Endodermal cell (in vitro differentiated cells): ENCODE measurements at regions not wholly inside any gene's neighbourhood (a gene's known extent, or its start where the extent isn't known, plus 50 kb on each side); places are given as distances from the start of the nearest gene placed in this dataset.
"Not testable (repeated sequence)": the region's sequence is repeated elsewhere in the genome, so short reads cannot be mapped to it uniquely, and the experiment has no call there.

Source experiments
- DNase-seq: peaks from one replicate; pipeline ENCODE4 v3.0.0-alpha.2; 2017
- H3K27ac ChIP-seq: 2 replicates; pipeline ENCODE4 v1.5.1; 2013; ENCODE audit warnings: mild to moderate bottlenecking, low read depth, low read length, moderate library complexity
- H3K27me3 ChIP-seq: 2 replicates; pipeline ENCODE4 v1.6.1; 2013; ENCODE audit warnings: mild to moderate bottlenecking, low read length, moderate library complexity; ENCODE audit not compliant: insufficient read depth, control insufficient read depth, poor library complexity, severe bottlenecking
- H3K36me3 ChIP-seq: 2 replicates; pipeline ENCODE4 v1.7.0; 2013; ENCODE audit warnings: mild to moderate bottlenecking, low read length, moderate library complexity; ENCODE audit not compliant: control insufficient read depth, insufficient read depth
- H3K4me1 ChIP-seq: one replicate; pipeline ENCODE4 v1.7.0; 2013; ENCODE audit warnings: low read length; ENCODE audit not compliant: control insufficient read depth, insufficient read depth
- H3K4me3 ChIP-seq: 2 replicates; pipeline ENCODE4 v1.5.1; 2013; ENCODE audit warnings: mild to moderate bottlenecking, low read length, moderate library complexity
- H3K9ac ChIP-seq: 2 replicates; pipeline ENCODE4 v1.6.1; 2013; ENCODE audit warnings: mild to moderate bottlenecking, low read length, moderate library complexity; ENCODE audit not compliant: poor library complexity, severe bottlenecking; ENCODE audit errors: extremely low read depth
- H3K9me3 ChIP-seq: 2 replicates; pipeline ENCODE4 v1.6.1; 2013; ENCODE audit warnings: mild to moderate bottlenecking, low read length, moderate library complexity; ENCODE audit not compliant: control insufficient read depth
- H3K27ac Mint-ChIP-seq: 2 replicates; pipeline ENCODE4 v1.8.0; 2020; ENCODE audit warnings: mixed read lengths
- H3K27me3 Mint-ChIP-seq: 2 replicates; pipeline ENCODE4 v1.8.0; 2021; ENCODE audit warnings: mild to moderate bottlenecking, mixed read lengths; ENCODE audit not compliant: insufficient read depth
- H3K36me3 Mint-ChIP-seq: 2 replicates; pipeline ENCODE4 v1.8.0; 2020; ENCODE audit warnings: low read depth, mixed read lengths
- H3K4me1 Mint-ChIP-seq: 2 replicates; pipeline ENCODE4 v1.8.0; 2020; ENCODE audit warnings: mixed read lengths
- H3K4me3 Mint-ChIP-seq: 2 replicates; pipeline ENCODE4 v1.8.0; 2020; ENCODE audit warnings: mild to moderate bottlenecking, moderate library complexity, mixed read lengths
- H3K9me3 Mint-ChIP-seq: 2 replicates; pipeline ENCODE4 v1.8.0; 2020; ENCODE audit warnings: mild to moderate bottlenecking, mixed read lengths
- WGBS, 2 experiments: methylation state at CpG; one replicate each; pipeline versions ENCODE4 v1.1.5 to v1.1.7; 2013; ENCODE audit warnings: missing lambda C conversion rate in 2 of 2, mixed read lengths in 1 of 2; ENCODE audit not compliant: insufficient coverage in 1 of 2, insufficient read length in 1 of 2; 5-methylcytosine and 5-hydroxymethylcytosine counted together
- TF ChIP-seq, protein P1 (sequence below): fragments of 200-600 bp; sonication (generic); conservative IDR thresholded peaks from 2 replicates; pipeline ENCODE4 v1.5.0; 2021; ENCODE audit warnings: antibody characterized with exemption, mild to moderate bottlenecking

DNA sequence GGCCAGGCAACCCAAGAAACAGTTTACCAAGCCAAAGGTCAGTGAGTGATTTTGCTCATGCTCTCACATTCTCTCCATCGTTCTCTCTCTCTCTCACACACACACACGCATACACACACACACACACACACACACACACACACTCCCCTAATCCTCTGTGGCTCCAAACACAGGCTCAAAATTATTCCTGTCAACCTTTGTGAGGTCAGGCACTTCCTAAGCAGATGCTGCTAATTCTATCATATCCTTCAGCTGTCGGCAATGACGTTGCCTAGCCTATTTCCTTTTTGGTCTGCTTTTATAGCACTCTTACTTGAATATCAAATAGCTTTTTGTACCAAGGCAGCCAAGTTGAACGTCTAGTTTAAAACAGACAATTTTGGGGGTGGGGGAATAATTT lies 98.9 kb upstream of the EGLN3 start:
- Histone ChIP-seq H3K9me3 (peaks cover 5% of the 10 kb centered on the region), H3K9ac (no peak overlapping the region), H3K4me3 (no peak overlapping the region), H3K27ac (no peak overlapping the region), H3K4me1 (no peaks in the 10 kb centered on the region), H3K27me3 (no peaks in the 10 kb centered on the region), H3K36me3 (no peaks in the 10 kb centered on the region)
- Mint-ChIP-seq H3K27ac (no peak overlapping the region), H3K9me3 (no peaks in the 10 kb centered on the region), H3K4me1 (peaks cover 2% of the 10 kb centered on the region), H3K4me3 (no peak overlapping the region), H3K36me3 (no peaks in the 10 kb centered on the region), H3K27me3 (peaks cover 8% of the 10 kb centered on the region)
- DNase-seq = no peak
- TF ChIP-seq, protein P1, sequence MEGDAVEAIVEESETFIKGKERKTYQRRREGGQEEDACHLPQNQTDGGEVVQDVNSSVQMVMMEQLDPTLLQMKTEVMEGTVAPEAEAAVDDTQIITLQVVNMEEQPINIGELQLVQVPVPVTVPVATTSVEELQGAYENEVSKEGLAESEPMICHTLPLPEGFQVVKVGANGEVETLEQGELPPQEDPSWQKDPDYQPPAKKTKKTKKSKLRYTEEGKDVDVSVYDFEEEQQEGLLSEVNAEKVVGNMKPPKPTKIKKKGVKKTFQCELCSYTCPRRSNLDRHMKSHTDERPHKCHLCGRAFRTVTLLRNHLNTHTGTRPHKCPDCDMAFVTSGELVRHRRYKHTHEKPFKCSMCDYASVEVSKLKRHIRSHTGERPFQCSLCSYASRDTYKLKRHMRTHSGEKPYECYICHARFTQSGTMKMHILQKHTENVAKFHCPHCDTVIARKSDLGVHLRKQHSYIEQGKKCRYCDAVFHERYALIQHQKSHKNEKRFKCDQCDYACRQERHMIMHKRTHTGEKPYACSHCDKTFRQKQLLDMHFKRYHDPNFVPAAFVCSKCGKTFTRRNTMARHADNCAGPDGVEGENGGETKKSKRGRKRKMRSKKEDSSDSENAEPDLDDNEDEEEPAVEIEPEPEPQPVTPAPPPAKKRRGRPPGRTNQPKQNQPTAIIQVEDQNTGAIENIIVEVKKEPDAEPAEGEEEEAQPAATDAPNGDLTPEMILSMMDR = no peak
- WGBS, 2 experiments = 86% methylated on average over 4 to 5 of the region's 5 CpGs

DNA sequence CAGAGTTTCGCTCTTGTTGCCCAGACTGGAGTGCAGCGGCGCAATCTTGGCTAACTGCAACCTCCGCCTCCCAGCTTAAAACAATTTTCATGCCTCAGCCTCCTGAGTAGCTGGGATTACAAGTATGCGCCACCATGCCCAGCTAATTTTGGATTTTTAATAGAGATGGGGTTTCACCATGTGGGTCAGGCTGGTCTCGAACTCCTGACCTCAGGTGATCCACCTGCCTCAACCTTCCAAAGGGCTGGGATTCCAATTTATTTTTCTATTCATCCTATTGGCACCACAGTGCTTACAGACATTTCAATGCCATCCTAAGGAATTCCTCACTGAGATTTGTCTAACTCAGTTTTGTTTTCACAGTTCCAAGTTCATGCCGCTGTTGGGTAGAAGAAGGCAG lies 98.3 kb upstream of the EGLN3 start:
- H3K4me1 ChIP-seq, H3K27ac ChIP-seq, H3K9me3 Mint-ChIP-seq, H3K4me3 Mint-ChIP-seq, H3K9me3 ChIP-seq, H3K9ac ChIP-seq, H3K4me1 Mint-ChIP-seq, H3K27me3 ChIP-seq, H3K36me3 Mint-ChIP-seq, DNase-seq, H3K36me3 ChIP-seq, H3K27ac Mint-ChIP-seq, H3K27me3 Mint-ChIP-seq, H3K4me3 ChIP-seq: not testable (repeated sequence)
- 93 to 94% methylated on average over 6 to 7 of the region's 7 CpGs for WGBS, 2 experiments

DNA sequence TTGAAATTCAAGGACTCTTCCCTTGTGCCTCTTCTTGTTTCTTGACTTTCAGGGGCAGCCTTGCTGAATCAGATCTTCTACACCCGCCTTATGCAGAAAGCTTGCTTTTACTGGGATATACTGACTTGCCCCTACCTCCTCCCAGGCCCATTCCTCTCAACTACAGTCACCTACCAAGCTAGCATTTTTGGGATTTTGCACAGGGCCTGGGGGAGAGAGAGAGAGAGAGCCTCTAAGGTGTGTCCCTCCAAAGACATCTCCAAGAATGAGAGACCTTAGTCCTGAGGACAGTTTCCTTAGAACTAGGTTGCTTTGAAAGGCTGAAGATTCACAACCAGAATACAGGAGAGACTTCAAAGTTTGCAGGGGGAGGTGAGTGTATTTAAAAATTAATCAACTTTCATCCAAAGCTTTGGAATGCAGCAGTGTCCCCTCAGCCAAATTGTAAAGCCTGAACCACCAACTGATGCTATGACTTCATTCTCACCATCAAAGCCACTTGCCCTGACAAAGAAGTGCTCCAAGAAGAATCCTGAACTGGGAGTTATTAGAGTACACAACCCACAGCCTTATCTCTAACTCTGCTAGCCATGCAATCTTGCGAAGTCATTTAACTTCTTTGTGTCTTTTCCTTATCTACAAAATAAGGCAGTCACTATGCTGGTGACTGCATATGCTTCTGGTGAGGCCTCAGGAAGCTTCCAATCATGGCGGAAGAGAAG lies 96.1 kb upstream of the EGLN3 start:
- H3K4me3 ChIP-seq = no peak overlapping the region
- H3K9ac ChIP-seq = no peak overlapping the region
- peaks cover 11% of the 10 kb centered on the region for H3K4me1 Mint-ChIP-seq
- peaks cover 5% of the 10 kb centered on the region for H3K9me3 ChIP-seq
- peaks cover 1% of the 10 kb centered on the region for H3K27me3 Mint-ChIP-seq
- no peaks in the 10 kb centered on the region for H3K4me1 ChIP-seq
- WGBS, 2 experiments = 91 to 100% methylated on average over 1 to 3 of the region's 3 CpGs
- no peak overlapping the region for H3K27ac ChIP-seq
- H3K36me3 ChIP-seq = no peaks in the 10 kb centered on the region
- no peaks in the 10 kb centered on the region for H3K9me3 Mint-ChIP-seq
- H3K27ac Mint-ChIP-seq = no peak overlapping the region
- TF ChIP-seq, protein P1 = no peak
- H3K36me3 Mint-ChIP-seq = no peaks in the 10 kb centered on the region
- DNase-seq = no peak
- no peaks in the 10 kb centered on the region for H3K27me3 ChIP-seq
- H3K4me3 Mint-ChIP-seq = no peak overlapping the region
